OCI-LY1 (cell line): ENCODE measurements at regions not wholly inside any gene's neighbourhood (a gene's known extent, or its start where the extent isn't known, plus 50 kb on each side); places are given as distances from the start of the nearest gene placed in this dataset.

Experiments
- EZH2 ChIP-seq: fragments of 200-600 bp; sonication (generic), shearing (Covaris generic); IDR thresholded peaks from 2 replicates; pipeline ENCODE4 v1.8.0; 2017; ENCODE audit warnings: borderline replicate concordance, mixed run types, mild to moderate bottlenecking, antibody characterized with exemption, low read length, moderate library complexity, mixed read lengths
- TF ChIP-seq, protein P1 (sequence below): fragments of 200-600 bp; sonication (generic), shearing (Covaris generic); IDR thresholded peaks from 2 replicates; pipeline ENCODE4 v1.5.1; 2017; ENCODE audit warnings: mild to moderate bottlenecking, antibody characterized with exemption, low read length, moderate library complexity, mixed read lengths

DNA sequence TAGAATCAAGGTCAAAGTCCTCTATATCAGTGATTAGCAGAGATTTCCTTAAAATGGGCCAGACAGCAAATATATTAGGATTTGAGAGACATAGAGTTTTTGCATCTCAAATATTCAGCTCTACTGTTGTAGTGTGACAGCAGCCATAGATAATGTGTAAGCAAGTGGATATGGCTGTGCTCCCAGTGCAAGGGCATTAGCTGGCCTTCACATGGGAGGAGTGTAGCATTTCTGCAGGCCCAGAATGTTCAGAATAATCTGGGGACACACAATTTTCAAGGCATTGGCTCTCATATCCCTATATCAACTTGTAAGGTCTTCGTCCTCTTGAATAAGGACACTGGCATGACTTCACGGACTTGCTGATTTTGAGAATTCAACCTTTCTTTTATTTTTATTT is 402.3 kb upstream of the ADAMTS5 start:
- TF ChIP-seq, protein P1, sequence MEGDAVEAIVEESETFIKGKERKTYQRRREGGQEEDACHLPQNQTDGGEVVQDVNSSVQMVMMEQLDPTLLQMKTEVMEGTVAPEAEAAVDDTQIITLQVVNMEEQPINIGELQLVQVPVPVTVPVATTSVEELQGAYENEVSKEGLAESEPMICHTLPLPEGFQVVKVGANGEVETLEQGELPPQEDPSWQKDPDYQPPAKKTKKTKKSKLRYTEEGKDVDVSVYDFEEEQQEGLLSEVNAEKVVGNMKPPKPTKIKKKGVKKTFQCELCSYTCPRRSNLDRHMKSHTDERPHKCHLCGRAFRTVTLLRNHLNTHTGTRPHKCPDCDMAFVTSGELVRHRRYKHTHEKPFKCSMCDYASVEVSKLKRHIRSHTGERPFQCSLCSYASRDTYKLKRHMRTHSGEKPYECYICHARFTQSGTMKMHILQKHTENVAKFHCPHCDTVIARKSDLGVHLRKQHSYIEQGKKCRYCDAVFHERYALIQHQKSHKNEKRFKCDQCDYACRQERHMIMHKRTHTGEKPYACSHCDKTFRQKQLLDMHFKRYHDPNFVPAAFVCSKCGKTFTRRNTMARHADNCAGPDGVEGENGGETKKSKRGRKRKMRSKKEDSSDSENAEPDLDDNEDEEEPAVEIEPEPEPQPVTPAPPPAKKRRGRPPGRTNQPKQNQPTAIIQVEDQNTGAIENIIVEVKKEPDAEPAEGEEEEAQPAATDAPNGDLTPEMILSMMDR, result no peak
- TF ChIP-seq EZH2, result no peak
